ENCODE measurements at regions not wholly inside any gene's neighbourhood (a gene's known extent, or its start where the extent isn't known, plus 50 kb on each side); places are given as distances from the start of the nearest gene placed in this dataset.

DNA sequence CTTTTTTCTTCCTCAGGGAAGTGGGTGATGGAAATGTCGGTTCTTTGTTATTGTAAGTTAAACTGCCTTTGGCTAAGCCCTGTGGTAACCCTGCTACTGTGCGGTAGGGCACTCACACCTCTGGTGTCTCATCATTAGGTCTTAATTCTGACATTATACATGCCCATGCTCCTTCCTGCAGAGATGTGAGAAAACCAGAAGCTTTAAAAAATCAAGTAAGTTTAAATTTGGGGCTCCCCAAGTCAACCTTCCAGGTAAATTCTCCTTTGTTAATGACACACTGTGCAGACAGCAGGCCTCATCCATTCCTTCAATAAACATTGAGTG, 155.8 kb downstream of the FAM43A start (continued):
- TF ChIP-seq, protein P1, sequence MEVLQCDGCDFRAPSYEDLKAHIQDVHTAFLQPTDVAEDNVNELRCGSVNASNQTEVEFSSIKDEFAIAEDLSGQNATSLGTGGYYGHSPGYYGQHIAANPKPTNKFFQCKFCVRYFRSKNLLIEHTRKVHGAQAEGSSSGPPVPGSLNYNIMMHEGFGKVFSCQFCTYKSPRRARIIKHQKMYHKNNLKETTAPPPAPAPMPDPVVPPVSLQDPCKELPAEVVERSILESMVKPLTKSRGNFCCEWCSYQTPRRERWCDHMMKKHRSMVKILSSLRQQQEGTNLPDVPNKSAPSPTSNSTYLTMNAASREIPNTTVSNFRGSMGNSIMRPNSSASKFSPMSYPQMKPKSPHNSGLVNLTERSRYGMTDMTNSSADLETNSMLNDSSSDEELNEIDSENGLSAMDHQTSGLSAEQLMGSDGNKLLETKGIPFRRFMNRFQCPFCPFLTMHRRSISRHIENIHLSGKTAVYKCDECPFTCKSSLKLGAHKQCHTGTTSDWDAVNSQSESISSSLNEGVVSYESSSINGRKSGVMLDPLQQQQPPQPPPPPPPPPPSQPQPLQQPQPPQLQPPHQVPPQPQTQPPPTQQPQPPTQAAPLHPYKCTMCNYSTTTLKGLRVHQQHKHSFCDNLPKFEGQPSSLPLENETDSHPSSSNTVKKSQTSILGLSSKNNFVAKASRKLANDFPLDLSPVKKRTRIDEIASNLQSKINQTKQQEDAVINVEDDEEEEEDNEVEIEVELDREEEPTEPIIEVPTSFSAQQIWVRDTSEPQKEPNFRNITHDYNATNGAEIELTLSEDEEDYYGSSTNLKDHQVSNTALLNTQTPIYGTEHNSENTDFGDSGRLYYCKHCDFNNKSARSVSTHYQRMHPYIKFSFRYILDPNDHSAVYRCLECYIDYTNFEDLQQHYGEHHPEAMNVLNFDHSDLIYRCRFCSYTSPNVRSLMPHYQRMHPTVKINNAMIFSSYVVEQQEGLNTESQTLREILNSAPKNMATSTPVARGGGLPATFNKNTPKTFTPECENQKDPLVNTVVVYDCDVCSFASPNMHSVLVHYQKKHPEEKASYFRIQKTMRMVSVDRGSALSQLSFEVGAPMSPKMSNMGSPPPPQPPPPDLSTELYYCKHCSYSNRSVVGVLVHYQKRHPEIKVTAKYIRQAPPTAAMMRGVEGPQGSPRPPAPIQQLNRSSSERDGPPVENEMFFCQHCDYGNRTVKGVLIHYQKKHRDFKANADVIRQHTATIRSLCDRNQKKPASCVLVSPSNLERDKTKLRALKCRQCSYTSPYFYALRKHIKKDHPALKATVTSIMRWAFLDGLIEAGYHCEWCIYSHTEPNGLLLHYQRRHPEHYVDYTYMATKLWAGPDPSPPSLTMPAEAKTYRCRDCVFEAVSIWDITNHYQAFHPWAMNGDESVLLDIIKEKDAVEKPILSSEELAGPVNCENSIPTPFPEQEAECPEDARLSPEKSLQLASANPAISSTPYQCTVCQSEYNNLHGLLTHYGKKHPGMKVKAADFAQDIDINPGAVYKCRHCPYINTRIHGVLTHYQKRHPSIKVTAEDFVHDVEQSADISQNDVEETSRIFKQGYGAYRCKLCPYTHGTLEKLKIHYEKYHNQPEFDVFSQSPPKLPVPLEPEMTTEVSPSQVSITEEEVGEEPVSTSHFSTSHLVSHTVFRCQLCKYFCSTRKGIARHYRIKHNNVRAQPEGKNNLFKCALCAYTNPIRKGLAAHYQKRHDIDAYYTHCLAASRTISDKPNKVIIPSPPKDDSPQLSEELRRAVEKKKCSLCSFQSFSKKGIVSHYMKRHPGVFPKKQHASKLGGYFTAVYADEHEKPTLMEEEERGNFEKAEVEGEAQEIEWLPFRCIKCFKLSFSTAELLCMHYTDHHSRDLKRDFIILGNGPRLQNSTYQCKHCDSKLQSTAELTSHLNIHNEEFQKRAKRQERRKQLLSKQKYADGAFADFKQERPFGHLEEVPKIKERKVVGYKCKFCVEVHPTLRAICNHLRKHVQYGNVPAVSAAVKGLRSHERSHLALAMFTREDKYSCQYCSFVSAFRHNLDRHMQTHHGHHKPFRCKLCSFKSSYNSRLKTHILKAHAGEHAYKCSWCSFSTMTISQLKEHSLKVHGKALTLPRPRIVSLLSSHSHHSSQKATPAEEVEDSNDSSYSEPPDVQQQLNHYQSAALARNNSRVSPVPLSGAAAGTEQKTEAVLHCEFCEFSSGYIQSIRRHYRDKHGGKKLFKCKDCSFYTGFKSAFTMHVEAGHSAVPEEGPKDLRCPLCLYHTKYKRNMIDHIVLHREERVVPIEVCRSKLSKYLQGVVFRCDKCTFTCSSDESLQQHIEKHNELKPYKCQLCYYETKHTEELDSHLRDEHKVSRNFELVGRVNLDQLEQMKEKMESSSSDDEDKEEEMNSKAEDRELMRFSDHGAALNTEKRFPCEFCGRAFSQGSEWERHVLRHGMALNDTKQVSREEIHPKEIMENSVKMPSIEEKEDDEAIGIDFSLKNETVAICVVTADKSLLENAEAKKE (CRISPR knock-in tag; IDR thresholded peaks at IDR 0.05) = no peak
- TF ChIP-seq JUNB (IDR thresholded peaks at IDR 0.05; ENCODE audit: unreplicated experiment) = no peak
- no peak for TF ChIP-seq CREB1 (CRISPR knock-in tag; IDR thresholded peaks at IDR 0.05; ENCODE audit: low read depth)
- TF ChIP-seq ZNF114 (CRISPR knock-in tag; IDR thresholded peaks at IDR 0.05) = no peak
- no peak for TF ChIP-seq STAT1 (IDR thresholded peaks at IDR 0.05; ENCODE audit: unreplicated experiment)

GRCh38 chr3:194843556-194843955, 157.9 kb downstream of the FAM43A start:
- peaks cover 2% of the 10 kb centered on the region for H3K27me3 Mint-ChIP-seq (ENCODE audit: insufficient read depth, low read depth, poor library complexity)
- Histone ChIP-seq H3K79me2 (replicated peaks; ENCODE audit: insufficient read depth) (no peaks in the 10 kb centered on the region), H3K27ac (ENCODE audit: low read depth) (no peak overlapping the region), H3K4me1 (ENCODE audit: insufficient read depth) (no peaks in the 10 kb centered on the region), H3K36me3 (ENCODE audit: insufficient read depth) (no peaks in the 10 kb centered on the region), H4K20me1 (replicated peaks; ENCODE audit: insufficient read depth) (no peaks in the 10 kb centered on the region), H3F3A (replicated peaks; ENCODE audit: low read depth) (no peaks in the 10 kb centered on the region), H3K4me2 (no peak overlapping the region), H2AFZ (no peak overlapping the region), H3K27me3 (ENCODE audit: insufficient read depth) (no peaks in the 10 kb centered on the region), H3K9me2 (ENCODE audit: insufficient read depth) (no peaks in the 10 kb centered on the region), H3K4me3 (no peak overlapping the region)
- no peak overlapping the region for H3K27ac Mint-ChIP-seq
- TF ChIP-seq EZH2phosphoT487 (IDR thresholded peaks at IDR 0.05; ENCODE audit: unreplicated experiment) (no peak), JUNB (IDR thresholded peaks at IDR 0.05; ENCODE audit: unreplicated experiment) (no peak), CREB1 (CRISPR knock-in tag; IDR thresholded peaks at IDR 0.05; ENCODE audit: low read depth) (no peak), STAT1 (IDR thresholded peaks at IDR 0.05; ENCODE audit: unreplicated experiment) (no peak), ZNF331 (CRISPR knock-in tag; IDR thresholded peaks at IDR 0.05; ENCODE audit: low read depth) (no peak), ZNF114 (CRISPR knock-in tag; IDR thresholded peaks at IDR 0.05) (no peak)
- TF ChIP-seq, protein P2, sequence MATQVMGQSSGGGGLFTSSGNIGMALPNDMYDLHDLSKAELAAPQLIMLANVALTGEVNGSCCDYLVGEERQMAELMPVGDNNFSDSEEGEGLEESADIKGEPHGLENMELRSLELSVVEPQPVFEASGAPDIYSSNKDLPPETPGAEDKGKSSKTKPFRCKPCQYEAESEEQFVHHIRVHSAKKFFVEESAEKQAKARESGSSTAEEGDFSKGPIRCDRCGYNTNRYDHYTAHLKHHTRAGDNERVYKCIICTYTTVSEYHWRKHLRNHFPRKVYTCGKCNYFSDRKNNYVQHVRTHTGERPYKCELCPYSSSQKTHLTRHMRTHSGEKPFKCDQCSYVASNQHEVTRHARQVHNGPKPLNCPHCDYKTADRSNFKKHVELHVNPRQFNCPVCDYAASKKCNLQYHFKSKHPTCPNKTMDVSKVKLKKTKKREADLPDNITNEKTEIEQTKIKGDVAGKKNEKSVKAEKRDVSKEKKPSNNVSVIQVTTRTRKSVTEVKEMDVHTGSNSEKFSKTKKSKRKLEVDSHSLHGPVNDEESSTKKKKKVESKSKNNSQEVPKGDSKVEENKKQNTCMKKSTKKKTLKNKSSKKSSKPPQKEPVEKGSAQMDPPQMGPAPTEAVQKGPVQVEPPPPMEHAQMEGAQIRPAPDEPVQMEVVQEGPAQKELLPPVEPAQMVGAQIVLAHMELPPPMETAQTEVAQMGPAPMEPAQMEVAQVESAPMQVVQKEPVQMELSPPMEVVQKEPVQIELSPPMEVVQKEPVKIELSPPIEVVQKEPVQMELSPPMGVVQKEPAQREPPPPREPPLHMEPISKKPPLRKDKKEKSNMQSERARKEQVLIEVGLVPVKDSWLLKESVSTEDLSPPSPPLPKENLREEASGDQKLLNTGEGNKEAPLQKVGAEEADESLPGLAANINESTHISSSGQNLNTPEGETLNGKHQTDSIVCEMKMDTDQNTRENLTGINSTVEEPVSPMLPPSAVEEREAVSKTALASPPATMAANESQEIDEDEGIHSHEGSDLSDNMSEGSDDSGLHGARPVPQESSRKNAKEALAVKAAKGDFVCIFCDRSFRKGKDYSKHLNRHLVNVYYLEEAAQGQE (IDR thresholded peaks at IDR 0.05; ENCODE audit: unreplicated experiment) = no peak
- ATAC-seq (no peak), DNase-seq (ENCODE audit: low spot score) (no peak)
- peaks cover 4% of the 10 kb centered on the region; the same call in 1 of the 3 replicates for H3K9me3 Mint-ChIP-seq
- no peaks in the 10 kb centered on the region for H3K4me1 Mint-ChIP-seq
- H3K36me3 Mint-ChIP-seq (ENCODE audit: low read depth) = no peaks in the 10 kb centered on the region
- no peak overlapping the region for H3K4me3 Mint-ChIP-seq

All from GM23338 (cell line).